ENCODE measurements at regions not wholly inside any gene's neighbourhood (a gene's known extent, or its start where the extent isn't known, plus 50 kb on each side); places are given as distances from the start of the nearest gene placed in this dataset.

GRCh38 chr20:60759651-60760050 is 492.4 kb upstream of the CDH4 start:
- Histone ChIP-seq H3K36me3 (ENCODE audit: control insufficient read depth in 4 of 4, insufficient read depth in 4 of 4, low read length in 4 of 4) (no peaks in the 10 kb centered on the region), H3K9ac (ENCODE audit: insufficient read depth in 1 of 2, low read length in 2 of 2) (no peak overlapping the region), H3K9me3 (ENCODE audit: control insufficient read depth in 4 of 4, insufficient read depth in 3 of 4, low read length in 3 of 4) (peaks cover 0 to 11% (median 0%) of the 10 kb centered on the region in 4 donors), H3K4me3 (no peak overlapping the region), H3K4me1 (ENCODE audit: control insufficient read depth in 5 of 5, insufficient read depth in 5 of 5, low read length in 5 of 5) (peaks cover 0 to 3% (median 0%) of the 10 kb centered on the region in 5 donors), H3K27ac (ENCODE audit: low read depth in 1 of 2, low read length in 1 of 2) (no peak overlapping the region), H3K27me3 (ENCODE audit: control insufficient read depth in 3 of 3, insufficient read depth in 3 of 3, low read length in 2 of 3) (peaks cover 0 to 7% (median 0%) of the 10 kb centered on the region in 3 donors)
- TF ChIP-seq CTCF (IDR thresholded peaks at IDR 0.05; ENCODE audit: control extremely low read depth, extremely low read depth), result no peak
- no peak for ATAC-seq (ENCODE audit: insufficient read depth, low FRiP score)
- no peak for DNase-seq
- WGBS, 2 donors, result 82 to 89% methylated on average over 6 of the region's 6 CpGs

- no peak for ATAC-seq (ENCODE audit: insufficient read depth, low FRiP score)
Observed at GRCh38 chr20:60760256-60761000, 491.6 kb upstream of the CDH4 start.

GRCh38 chr20:60761056-60761455 is 491.0 kb upstream of the CDH4 start:
- no peak for TF ChIP-seq CTCF (IDR thresholded peaks at IDR 0.05; ENCODE audit: control extremely low read depth, extremely low read depth)
- DNase-seq, result no peak
- 79 to 81% methylated on average over 9 of the region's 9 CpGs for WGBS, 2 donors

More at GRCh38 chr20:60760256-60761000, 491.6 kb upstream of the CDH4 start:
- no peaks in the 10 kb centered on the region for H3K4me1 ChIP-seq (ENCODE audit: control insufficient read depth in 5 of 5, insufficient read depth in 5 of 5, low read length in 5 of 5)
- no peak overlapping the region for H3K27ac ChIP-seq (ENCODE audit: low read depth in 1 of 2, low read length in 1 of 2)
- no peaks in the 10 kb centered on the region for H3K36me3 ChIP-seq (ENCODE audit: control insufficient read depth in 4 of 4, insufficient read depth in 4 of 4, low read length in 4 of 4)
- TF ChIP-seq CTCF (IDR thresholded peaks at IDR 0.05; ENCODE audit: control extremely low read depth, extremely low read depth), result no peak
- H3K9me3 ChIP-seq (ENCODE audit: control insufficient read depth in 4 of 4, insufficient read depth in 3 of 4, low read length in 3 of 4), result peaks cover 0 to 11% (median 0%) of the 10 kb centered on the region in 4 donors
- H3K9ac ChIP-seq (ENCODE audit: insufficient read depth in 1 of 2, low read length in 2 of 2), result no peak overlapping the region
- H3K27me3 ChIP-seq (ENCODE audit: control insufficient read depth in 3 of 3, insufficient read depth in 3 of 3, low read length in 2 of 3), result peaks cover 0 to 7% (median 0%) of the 10 kb centered on the region in 3 donors
- WGBS, 2 donors, result 77 to 80% methylated on average over 6 of the region's 6 CpGs
- no peak for DNase-seq
- no peak overlapping the region for H3K4me3 ChIP-seq

More at GRCh38 chr20:60761056-60761455, 491.0 kb upstream of the CDH4 start:
- Histone ChIP-seq H3K9ac (ENCODE audit: insufficient read depth in 1 of 2, low read length in 2 of 2) (no peak overlapping the region), H3K9me3 (ENCODE audit: control insufficient read depth in 4 of 4, insufficient read depth in 3 of 4, low read length in 3 of 4) (peaks cover 0 to 11% (median 0%) of the 10 kb centered on the region in 4 donors), H3K36me3 (ENCODE audit: control insufficient read depth in 4 of 4, insufficient read depth in 4 of 4, low read length in 4 of 4) (no peaks in the 10 kb centered on the region), H3K4me1 (ENCODE audit: control insufficient read depth in 5 of 5, insufficient read depth in 5 of 5, low read length in 5 of 5) (no peaks in the 10 kb centered on the region), H3K27ac (ENCODE audit: low read depth in 1 of 2, low read length in 1 of 2) (no peak overlapping the region), H3K4me3 (no peak overlapping the region), H3K27me3 (ENCODE audit: control insufficient read depth in 3 of 3, insufficient read depth in 3 of 3, low read length in 2 of 3) (peaks cover 0 to 7% (median 0%) of the 10 kb centered on the region in 3 donors)
- no peak for ATAC-seq (ENCODE audit: insufficient read depth, low FRiP score)

Measured in lung (tissue), 11 donors.